ENCODE measurements at regions not wholly inside any gene's neighbourhood (a gene's known extent, or its start where the extent isn't known, plus 50 kb on each side); places are given as distances from the start of the nearest gene placed in this dataset.
"Not testable (repeated sequence)": the region's sequence is repeated elsewhere in the genome, so short reads cannot be mapped to it uniquely, and the experiment has no call there.

- no peak for DNase-seq (ENCODE audit: low read depth in 2 of 2)
Measured at GRCh38 chr2:47728551-47728950, 54.4 kb upstream of the MSH6 start.

GRCh38 chr2:47727956-47728355 lies 55.0 kb upstream of the MSH6 start:
- no peak for DNase-seq (ENCODE audit: low read depth in 2 of 2)

DNA sequence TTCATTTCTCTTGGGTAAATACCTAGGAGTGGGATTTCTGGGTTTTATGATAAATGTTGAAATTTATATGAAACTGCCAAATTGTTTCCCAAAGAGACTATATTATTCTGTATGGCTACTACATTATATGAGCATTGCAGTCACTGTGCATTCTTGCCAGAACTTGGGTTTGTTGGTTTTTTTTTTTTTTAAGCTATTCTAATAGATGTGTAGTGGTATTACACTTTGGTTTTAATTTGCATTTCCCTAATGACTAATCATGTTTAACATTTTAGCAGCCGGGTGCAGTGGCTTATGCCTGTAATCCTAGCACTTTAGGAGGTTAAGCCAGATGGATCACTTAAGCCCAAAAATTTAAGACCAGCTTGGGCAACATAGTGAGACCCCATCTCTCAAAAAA lies 56.0 kb upstream of the MSH6 start:
- not testable (repeated sequence) for DNase-seq (ENCODE audit: low read depth in 2 of 2)

DNA sequence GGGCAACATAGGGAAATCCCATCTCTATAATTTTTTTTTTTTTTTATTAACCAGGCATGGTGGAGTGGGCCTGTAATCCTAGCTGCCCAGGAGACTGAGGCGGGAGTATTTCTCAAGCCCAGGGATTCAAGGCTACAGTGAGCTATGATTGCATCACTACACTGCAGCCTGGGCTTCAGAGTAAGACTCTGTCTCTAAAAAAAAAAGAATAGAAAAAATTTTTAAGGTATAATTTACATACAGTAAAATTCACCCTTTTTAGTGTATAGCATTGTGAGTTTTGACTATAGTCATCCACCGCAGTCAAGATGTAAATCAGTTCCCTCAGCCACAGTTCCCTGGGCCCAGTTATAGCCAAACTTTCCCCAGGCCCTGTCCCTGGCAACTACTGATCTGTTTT lies 57.1 kb upstream of the MSH6 start:
- no peak for DNase-seq (ENCODE audit: low read depth in 2 of 2)

DNA sequence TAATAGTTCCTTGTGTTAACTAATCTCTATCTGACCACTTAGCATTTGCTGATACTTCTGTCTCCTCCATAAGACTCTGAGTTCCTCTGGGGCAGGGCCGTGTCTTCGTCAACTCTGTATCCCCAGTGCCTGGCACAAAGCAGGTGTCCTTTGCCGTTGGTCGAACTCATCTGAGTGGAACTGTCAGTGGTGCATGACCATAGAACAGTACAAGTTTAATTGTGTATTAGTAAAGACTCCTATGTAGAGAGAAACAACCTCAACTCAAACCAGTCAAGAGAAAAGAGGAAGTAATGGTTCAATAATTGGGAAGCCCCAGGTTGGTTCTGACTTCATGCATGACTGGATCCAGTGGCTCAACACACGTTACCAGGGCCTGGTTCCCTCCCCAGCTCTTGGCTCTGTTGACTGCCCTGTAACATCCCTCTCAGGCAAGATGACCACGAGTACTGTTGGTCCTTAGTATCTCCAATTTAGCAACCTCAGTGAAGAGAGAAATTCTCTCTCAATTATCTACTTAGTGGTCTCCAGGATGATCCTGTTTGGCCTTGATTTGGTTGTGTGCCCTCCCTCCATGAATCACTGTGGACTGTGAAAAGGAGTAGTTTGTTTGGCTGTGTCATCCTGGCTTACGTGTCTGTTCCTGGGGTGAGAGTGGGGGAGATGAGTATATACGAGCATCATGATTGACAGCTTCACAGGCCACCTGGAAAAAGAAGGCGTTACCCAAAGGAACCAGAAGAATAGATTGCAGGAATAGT lies 58.5 kb upstream of the MSH6 start:
- no peak for DNase-seq (ENCODE audit: low read depth in 2 of 2)

- DNase-seq (ENCODE audit: low read depth in 2 of 2) = no peak
Measured at GRCh38 chr2:47721296-47721695, 61.6 kb upstream of the MSH6 start.

DNA sequence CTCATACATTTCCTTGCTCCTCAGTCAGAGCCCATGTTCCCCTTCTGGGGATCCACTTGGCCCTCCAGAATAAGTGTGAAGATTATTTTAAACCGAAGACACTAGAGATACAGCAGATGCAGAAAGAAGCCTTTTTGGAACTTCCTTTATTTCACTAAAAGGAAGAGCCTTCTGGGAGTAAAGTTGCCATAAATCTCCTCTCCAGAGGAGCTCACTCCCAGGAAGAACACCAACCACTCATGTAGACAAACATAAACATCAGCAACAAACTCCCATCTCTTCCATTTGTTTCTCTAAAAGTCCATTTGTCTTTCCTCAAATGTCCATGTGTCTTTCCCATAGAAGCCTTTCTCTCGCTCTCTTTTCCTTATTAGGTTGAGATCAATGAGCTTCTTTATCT lies 62.4 kb upstream of the MSH6 start:
- DNase-seq (ENCODE audit: low read depth in 2 of 2) = no peak

DNA sequence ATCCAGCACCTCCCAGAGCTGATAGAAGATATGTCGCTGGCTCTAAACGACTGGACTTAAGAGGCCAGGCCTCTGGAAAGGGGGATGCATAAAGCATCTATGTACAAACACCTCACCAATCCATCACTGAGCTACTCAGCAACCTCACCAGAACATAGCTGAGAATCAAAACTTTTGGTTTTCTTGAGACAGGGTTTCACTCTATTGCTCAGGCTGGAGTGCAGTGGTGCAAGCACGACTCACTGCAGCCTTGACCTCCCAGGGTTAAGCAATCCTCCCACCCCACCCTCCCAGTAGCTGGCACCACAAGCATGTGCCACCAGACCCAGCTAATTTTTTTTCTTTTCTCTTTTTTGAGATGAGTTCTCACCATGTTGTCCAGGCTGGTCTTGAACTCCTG lies 62.9 kb upstream of the MSH6 start:
- DNase-seq (ENCODE audit: low read depth in 2 of 2) = no peak

- DNase-seq (ENCODE audit: low read depth in 2 of 2) = no peak
Measured at GRCh38 chr2:47719099-47719498, 63.8 kb upstream of the MSH6 start.

DNA sequence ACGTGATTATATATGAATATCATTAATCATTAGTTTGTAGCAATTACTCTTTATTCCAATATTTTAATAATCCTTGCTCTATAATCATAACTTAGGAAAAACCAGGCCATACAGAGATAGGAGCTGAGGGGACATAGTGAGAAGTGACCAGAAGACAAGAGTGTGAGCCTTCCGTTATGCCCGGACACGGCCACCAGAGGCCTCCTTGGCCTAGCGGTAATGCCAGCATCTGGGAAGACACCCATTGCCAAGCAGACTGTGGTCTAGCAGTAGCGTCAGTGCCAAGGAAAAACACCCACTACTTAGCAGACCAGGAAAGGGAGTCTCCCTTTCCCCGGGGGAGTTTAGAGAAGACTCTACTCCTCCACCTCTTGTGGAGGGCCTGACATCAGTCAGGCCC lies 66.6 kb upstream of the MSH6 start:
- DNase-seq (ENCODE audit: low read depth in 2 of 2) = not testable (repeated sequence)

GRCh38 chr2:47715552-47715951 lies 67.4 kb upstream of the MSH6 start:
- DNase-seq (ENCODE audit: low read depth in 2 of 2) = no peak

DNA sequence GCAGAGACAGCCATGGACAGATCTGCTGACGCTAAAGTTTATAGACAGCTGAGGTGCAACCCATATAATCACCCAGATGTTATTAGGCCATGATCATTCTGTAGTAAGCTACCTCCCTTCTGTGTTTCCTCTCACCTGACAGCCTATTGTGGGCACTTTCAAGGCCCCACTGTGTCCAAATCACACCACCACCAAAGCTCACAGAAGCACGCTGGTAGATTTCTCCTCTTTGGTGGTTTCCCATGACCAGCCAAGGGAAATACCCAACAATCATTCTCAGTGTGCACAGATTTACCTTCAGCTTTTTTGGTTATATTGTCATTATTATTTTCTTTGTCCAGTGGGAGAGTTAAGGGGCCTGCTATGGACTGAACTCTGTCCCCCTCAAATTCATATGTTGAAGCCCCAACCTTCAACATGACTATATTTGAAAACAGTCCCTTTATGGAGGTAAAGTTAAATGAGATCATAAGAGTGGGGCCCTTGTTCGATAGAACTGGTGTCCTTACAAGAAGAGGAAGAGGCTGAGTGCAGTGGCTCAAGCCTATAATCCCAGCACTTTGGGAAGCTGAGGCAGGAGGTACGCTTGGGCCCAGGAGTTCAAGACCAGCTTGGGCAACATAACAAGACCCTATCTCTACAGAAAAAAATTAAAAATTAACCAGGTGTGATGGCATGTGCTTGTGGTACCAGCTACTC lies 74.0 kb upstream of the MSH6 start:
- DNase-seq (ENCODE audit: low read depth in 2 of 2) = no peak

DNA sequence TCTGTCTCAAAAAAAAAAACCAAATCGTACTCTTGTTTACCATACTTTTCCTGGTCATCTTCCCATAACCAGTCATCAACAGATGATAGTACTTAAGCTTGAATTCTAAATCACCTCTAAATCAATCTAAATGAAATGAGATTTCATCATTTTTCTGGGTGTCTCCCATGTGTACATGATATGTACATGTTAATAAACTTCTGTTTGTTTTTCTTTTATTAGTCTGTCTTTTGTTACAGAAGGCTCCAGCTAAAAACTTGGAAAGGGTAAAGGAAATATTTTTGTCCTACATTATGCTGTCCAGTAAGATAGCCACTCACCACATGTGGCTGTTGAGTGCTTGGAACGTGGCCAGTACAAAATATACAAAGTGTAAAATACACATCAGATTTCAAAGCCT lies 78.7 kb upstream of the MSH6 start:
- DNase-seq (ENCODE audit: low read depth in 2 of 2) = peak in 1 of 2 donors; percentile 1

DNA sequence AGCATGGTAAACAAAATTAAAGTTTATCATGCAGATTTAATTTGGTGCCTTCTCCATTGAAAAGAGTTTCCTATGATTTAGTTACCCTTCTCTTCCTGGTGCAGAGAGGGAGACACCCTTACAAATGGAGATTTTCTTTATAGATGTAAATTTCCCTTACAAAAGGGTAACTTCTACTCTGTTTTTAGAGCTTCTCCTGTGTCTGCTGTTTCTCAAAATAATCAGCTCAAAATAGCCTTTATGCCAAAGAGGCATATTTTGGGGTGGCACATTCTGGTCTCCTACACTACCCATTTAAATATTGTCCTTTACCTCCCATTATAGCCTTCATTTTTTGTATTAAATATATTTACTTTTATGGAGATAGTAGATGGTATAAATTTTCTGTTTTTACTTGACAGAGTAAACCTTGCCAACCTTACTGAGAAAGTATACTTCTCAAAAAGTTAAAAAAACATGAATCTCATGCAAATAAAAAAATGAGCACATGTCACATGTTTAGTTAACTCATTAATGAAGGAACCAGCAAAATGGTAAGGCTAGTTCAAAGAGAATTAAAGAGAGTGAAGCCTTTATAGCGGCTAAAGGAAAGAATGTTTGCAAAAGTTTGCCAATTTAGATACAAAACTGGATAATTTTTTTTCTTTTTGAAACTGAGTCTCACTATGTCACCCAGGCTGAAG lies 83.3 kb upstream of the MSH6 start:
- no peak for DNase-seq (ENCODE audit: low read depth in 2 of 2)

GRCh38 chr2:47698436-47698972 lies 84.4 kb upstream of the MSH6 start:
- not testable (repeated sequence) for DNase-seq (ENCODE audit: low read depth in 2 of 2)

DNA sequence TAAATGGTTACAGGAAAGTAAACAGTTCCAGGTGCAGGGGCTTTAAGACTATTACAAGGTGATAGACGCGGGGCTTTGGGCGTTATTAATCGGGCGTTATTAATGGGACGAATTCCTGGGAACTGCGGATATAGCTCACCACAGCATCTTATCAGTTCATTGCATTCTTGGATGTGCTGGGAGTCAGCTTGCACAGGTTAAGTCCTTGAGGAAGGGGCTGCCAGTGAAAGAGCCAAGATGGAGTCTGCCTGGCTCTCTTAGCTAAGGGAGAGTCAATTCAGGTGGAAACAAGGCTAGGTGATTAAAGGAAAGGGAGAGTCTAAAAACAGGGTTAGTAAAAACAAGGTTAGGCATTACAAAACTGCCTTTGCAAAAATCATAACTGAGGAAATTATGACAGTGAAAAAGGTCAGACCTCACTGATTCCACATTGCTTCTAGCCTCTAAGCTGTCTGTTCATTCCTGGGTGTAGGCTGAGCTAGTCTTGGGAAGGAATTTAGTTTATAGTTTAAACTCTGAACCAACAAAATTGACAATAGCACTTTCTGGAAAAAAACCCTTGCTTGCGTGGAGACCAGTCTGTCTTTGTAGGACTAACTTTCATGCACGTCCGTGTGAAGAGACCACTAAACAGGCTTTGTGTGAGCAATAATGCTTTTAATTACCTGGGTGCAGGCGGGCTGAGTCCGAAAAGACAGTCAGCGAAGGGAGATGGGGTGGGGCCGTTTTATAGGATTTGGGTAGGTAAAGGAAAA lies 85.1 kb upstream of the MSH6 start:
- DNase-seq (ENCODE audit: low read depth in 2 of 2) = not testable (repeated sequence)

DNA sequence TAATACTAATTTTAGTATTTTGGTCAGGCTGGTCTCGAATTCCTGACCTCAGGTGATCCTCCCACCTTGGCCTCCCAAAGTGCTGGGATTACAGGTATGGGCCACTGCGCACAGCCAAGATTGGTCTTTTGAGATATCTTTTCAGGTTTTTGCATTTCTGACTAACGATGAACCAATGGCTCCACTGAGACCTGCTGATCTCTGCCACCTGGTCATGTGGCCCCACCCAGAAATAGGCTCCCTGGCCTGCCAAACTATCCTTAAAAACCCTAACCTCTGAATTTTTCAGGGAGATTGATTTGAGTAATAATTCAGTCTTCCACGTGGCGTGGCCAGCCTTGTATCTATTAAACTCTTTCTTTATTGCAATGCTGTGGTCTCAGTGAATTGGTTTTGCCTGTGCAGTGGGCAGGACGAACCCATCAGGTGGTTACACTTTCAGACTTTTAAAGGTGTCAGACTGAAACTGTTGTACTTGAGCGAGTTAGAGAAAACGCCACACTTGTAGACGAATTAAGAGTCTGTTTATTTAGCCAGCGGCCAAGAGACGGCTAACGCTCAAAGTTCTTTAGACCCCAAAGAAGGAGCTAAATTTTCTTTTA lies 85.8 kb upstream of the MSH6 start:
- DNase-seq (ENCODE audit: low read depth in 2 of 2) = no peak

GRCh38 chr2:47696478-47696831 lies 86.5 kb upstream of the MSH6 start:
- no peak for DNase-seq (ENCODE audit: low read depth in 2 of 2)

GRCh38 chr2:47695800-47696477 lies 87.0 kb upstream of the MSH6 start:
- DNase-seq (ENCODE audit: low read depth in 2 of 2) = no peak

DNA sequence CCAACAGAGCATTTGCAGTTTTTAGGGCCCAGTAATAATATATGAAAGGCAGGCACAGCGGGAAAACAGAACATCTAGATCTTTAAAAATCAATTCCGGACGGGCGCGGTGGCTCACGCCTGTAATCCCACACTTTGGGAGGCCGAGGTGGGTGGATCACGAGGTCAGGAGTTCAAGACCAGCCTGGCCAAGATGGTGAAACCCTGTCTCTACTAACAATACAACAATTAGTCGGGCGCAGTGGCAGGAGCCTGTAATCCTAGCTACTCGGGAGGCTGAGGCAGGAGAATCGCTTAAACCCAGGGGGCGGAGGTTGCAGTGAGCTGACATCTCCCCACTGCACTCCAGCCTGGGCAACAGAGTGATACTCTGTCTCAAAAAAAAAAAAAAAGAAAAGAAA lies 88.5 kb upstream of the MSH6 start:
- DNase-seq (ENCODE audit: low read depth in 2 of 2) = not testable (repeated sequence)
